ENCODE measurements at regions not wholly inside any gene's neighbourhood (a gene's known extent, or its start where the extent isn't known, plus 50 kb on each side); places are given as distances from the start of the nearest gene placed in this dataset.

DNA sequence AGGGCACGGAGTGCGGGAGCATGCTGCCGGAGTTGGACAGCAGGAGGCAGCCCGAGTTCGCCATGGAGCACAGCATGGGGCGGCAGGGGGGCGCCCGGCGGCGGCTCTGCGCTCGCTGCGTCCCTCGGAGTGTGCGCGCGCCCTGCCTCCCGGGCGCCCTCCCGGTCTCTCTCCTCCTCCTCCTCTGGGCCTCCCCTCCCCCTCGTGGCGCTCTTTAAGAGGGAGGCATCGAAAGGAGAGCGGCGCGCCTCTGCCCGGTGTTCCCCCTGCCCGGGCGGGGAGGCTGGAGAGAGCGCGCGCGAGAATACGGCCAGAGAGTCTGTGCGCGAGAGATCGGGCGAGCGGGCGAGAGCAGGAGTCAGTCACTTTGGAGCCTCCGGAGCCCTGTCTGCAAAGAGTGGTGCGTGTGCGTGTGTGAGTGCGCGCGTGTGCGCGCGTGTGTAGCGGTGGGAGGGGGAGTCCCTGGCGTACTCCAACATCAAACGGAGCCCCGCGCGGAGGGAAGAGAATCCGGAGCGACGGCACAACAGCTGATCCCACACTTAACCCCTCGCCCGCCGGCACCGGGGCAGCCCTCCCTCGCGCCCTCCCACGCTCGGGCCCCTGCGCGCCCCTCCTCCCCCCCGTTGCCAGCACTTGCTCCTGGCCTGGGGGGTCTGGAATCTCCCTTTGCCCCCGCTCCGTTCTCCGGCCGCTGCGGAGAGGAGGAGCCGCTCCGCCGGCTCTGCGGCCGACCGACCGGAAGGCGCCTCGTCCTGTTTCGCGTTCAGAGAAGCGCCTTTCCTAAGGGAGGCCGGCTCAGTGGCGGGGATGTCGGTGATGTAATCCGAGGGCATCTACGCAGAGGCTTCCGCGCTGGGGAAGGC lies 108.9 kb downstream of the ENGASE start:
- no peak for TF ChIP-seq E2F5 (CRISPR knock-in tag; conservative IDR thresholded peaks at IDR 0.05)
- TF ChIP-seq JUNB (CRISPR knock-in tag; IDR thresholded peaks at IDR 0.05; ENCODE audit: borderline replicate concordance), result no peak
- TF ChIP-seq RFX5 (IDR thresholded peaks at IDR 0.05; ENCODE audit: low read depth, low read length), result no peak
- no peak for TF ChIP-seq POLR2A (IDR thresholded peaks at IDR 0.05; ENCODE audit: insufficient read depth in 1 of 2, low read depth in 2 of 2, low read length in 2 of 2)
- TF ChIP-seq ZNF501 (CRISPR knock-in tag; IDR thresholded peaks at IDR 0.05), result no peak

All from HepG2 (cell line).